A204.1 (cell line): ENCODE measurements at regions not wholly inside any gene's neighbourhood (a gene's known extent, or its start where the extent isn't known, plus 50 kb on each side); places are given as distances from the start of the nearest gene placed in this dataset.
"Not testable (repeated sequence)": the region's sequence is repeated elsewhere in the genome, so short reads cannot be mapped to it uniquely, and the experiment has no call there.

Experiments
- FAIRE-seq: peaks from 2 replicates; lab custom pipeline; 2012; peaks lifted over from hg19 to GRCh38; lab: Jason Lieb, UNC

- no peak for FAIRE-seq
Measured at GRCh38 chr6:114906096-114906495, 563.3 kb upstream of the HS3ST5 start.

GRCh38 chr6:114897536-114897935 is 554.7 kb upstream of the HS3ST5 start:
- no peak for FAIRE-seq

GRCh38 chr6:114892211-114892610 is 549.4 kb upstream of the HS3ST5 start:
- peak; percentile 6 for FAIRE-seq

- no peak for FAIRE-seq
Measured at GRCh38 chr6:114888241-114888640, 545.4 kb upstream of the HS3ST5 start.

- no peak for FAIRE-seq
Measured at GRCh38 chr6:114886670-114887436, 544.0 kb upstream of the HS3ST5 start.

- FAIRE-seq, result no peak
Measured at GRCh38 chr6:114879693-114880092, 536.9 kb upstream of the HS3ST5 start.

GRCh38 chr6:114878091-114878490 is 535.3 kb upstream of the HS3ST5 start:
- no peak for FAIRE-seq

GRCh38 chr6:114874410-114874809 is 531.6 kb upstream of the HS3ST5 start:
- FAIRE-seq, result no peak

GRCh38 chr6:114865506-114865905 is 522.7 kb upstream of the HS3ST5 start:
- not testable (repeated sequence) for FAIRE-seq

- no peak for FAIRE-seq
Measured at GRCh38 chr6:114863610-114864009, 520.8 kb upstream of the HS3ST5 start.

GRCh38 chr6:114862819-114863218 is 520.0 kb upstream of the HS3ST5 start:
- no peak for FAIRE-seq

- FAIRE-seq, result no peak
Measured at GRCh38 chr6:114862064-114862463, 519.2 kb upstream of the HS3ST5 start.

GRCh38 chr6:114844359-114844758 is 501.5 kb upstream of the HS3ST5 start:
- no peak for FAIRE-seq

- no peak for FAIRE-seq
Measured at GRCh38 chr6:114839019-114839418, 496.2 kb upstream of the HS3ST5 start.

- FAIRE-seq, result no peak
Measured at GRCh38 chr6:114833211-114833610, 490.4 kb upstream of the HS3ST5 start.

- FAIRE-seq, result no peak
Measured at GRCh38 chr6:114830515-114830914, 487.7 kb upstream of the HS3ST5 start.

GRCh38 chr6:114827135-114827534 is 484.3 kb upstream of the HS3ST5 start:
- no peak for FAIRE-seq

- no peak for FAIRE-seq
Measured at GRCh38 chr6:114824409-114824808, 481.6 kb upstream of the HS3ST5 start.

- no peak for FAIRE-seq
Measured at GRCh38 chr6:114816678-114817077, 473.9 kb upstream of the HS3ST5 start.

- FAIRE-seq, result no peak
Measured at GRCh38 chr6:114810468-114810867, 467.6 kb upstream of the HS3ST5 start.

GRCh38 chr6:114805426-114805825 is 462.6 kb upstream of the HS3ST5 start:
- not testable (repeated sequence) for FAIRE-seq

- FAIRE-seq, result no peak
Measured at GRCh38 chr6:114796576-114796975, 453.8 kb upstream of the HS3ST5 start.

GRCh38 chr6:114793428-114793827 is 450.6 kb upstream of the HS3ST5 start:
- no peak for FAIRE-seq
